ENCODE measurements at regions not wholly inside any gene's neighbourhood (a gene's known extent, or its start where the extent isn't known, plus 50 kb on each side); places are given as distances from the start of the nearest gene placed in this dataset.

GRCh38 chr3:153702106-153702505, 419.1 kb upstream of the ARHGEF26 start:
- H3K4me1 ChIP-seq (ENCODE audit: control insufficient read depth in 1 of 2, insufficient read depth in 2 of 2, low read length in 2 of 2), result no peaks in the 10 kb centered on the region
- H4K20me1 ChIP-seq (ENCODE audit: insufficient read depth), result no peaks in the 10 kb centered on the region
- H3K9me3 ChIP-seq (ENCODE audit: control insufficient read depth in 1 of 2, insufficient read depth in 1 of 2, low read depth in 1 of 2, low read length in 2 of 2), result no peaks in the 10 kb centered on the region
- ChIA-PET RAD21 (ENCODE audit: low non-redundant PET in 1 of 2, low total read pairs in 2 of 2, uncharacterized antibody in 2 of 2, unreplicated experiment in 2 of 2) (no interaction called here), CTCF (no interaction called here), POLR2A (no interaction called here)
- DNase-seq (ENCODE audit: low read depth, low spot score) (no peak), ATAC-seq (no peak)
- H3K4me2 ChIP-seq (ENCODE audit: low read length), result no peak overlapping the region
- H3K79me2 ChIP-seq (ENCODE audit: insufficient read depth, low read length), result no peaks in the 10 kb centered on the region
- H3K27ac ChIP-seq (ENCODE audit: low read depth, low read length), result no peak overlapping the region
- no TSS peak for BruUV-seq (replicated peaks)
- intact Hi-C loops (cut with micrococcal nuclease), result no loop called here
- TF ChIP-seq TCF7L2 (IDR thresholded peaks at IDR 0.05; ENCODE audit: borderline replicate concordance, extremely low read depth, insufficient read depth, insufficient read length), result no peak
- no peak for TF ChIP-seq RAD21 (IDR thresholded peaks at IDR 0.05; ENCODE audit: low read depth)
- no peak for TF ChIP-seq CBX3 (IDR thresholded peaks at IDR 0.05; ENCODE audit: low read depth)
- TF ChIP-seq EZH2phosphoT487 (IDR thresholded peaks at IDR 0.05; ENCODE audit: borderline replicate concordance), result no peak
- TF ChIP-seq SIN3A (IDR thresholded peaks at IDR 0.05; ENCODE audit: low read depth), result no peak
- TF ChIP-seq POLR2AphosphoS5 (IDR thresholded peaks at IDR 0.05; ENCODE audit: low read depth, low read length), result no peak
- no peak for TF ChIP-seq CTCF (IDR thresholded peaks at IDR 0.05 in 2 of 3, conservative IDR thresholded peaks at IDR 0.05 in 1 of 3; ENCODE audit: borderline replicate concordance in 1 of 3, insufficient read depth in 1 of 3, low read depth in 2 of 3, low read length in 2 of 3)
- TF ChIP-seq, protein P1, sequence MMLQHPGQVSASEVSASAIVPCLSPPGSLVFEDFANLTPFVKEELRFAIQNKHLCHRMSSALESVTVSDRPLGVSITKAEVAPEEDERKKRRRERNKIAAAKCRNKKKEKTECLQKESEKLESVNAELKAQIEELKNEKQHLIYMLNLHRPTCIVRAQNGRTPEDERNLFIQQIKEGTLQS (IDR thresholded peaks at IDR 0.05), result no peak
- TF ChIP-seq YY1 (IDR thresholded peaks at IDR 0.05; ENCODE audit: extremely low read depth, insufficient replicate concordance, low read depth, low read length), result no peak
- TF ChIP-seq REST (IDR thresholded peaks at IDR 0.05; ENCODE audit: low read depth), result no peak
- TF ChIP-seq SP1 (IDR thresholded peaks at IDR 0.05; ENCODE audit: low read depth), result no peak
- no peak for TF ChIP-seq ZFX (IDR thresholded peaks at IDR 0.05)
- no peak for TF ChIP-seq POLR2A (IDR thresholded peaks at IDR 0.05; ENCODE audit: borderline replicate concordance, extremely low read depth, insufficient read depth, insufficient read length)
- no peaks in the 10 kb centered on the region for H3K36me3 ChIP-seq (ENCODE audit: control insufficient read depth in 1 of 2, insufficient read depth in 2 of 2, low read length in 2 of 2)
- H3K9me2 ChIP-seq (ENCODE audit: insufficient read depth), result no peaks in the 10 kb centered on the region
- no peak overlapping the region for H3K9ac ChIP-seq (ENCODE audit: low read length)
- H3K27me3 ChIP-seq (ENCODE audit: insufficient read depth, low read length), result no peaks in the 10 kb centered on the region
- H2AFZ ChIP-seq (ENCODE audit: low read depth, low read length, poor library complexity, severe bottlenecking), result no peak overlapping the region
- H3K4me3 ChIP-seq (replicated peaks in 1 of 2; ENCODE audit: low read depth in 1 of 2, low read length in 2 of 2), result no peak overlapping the region

Measured in HCT116 (cell line).